HL-60 (cell line): ENCODE measurements at regions not wholly inside any gene's neighbourhood (a gene's known extent, or its start where the extent isn't known, plus 50 kb on each side); places are given as distances from the start of the nearest gene placed in this dataset.

ENCODE experiments used
- DNase-seq, 2 experiments: peaks; one replicate each; pipeline ENCODE4 v3.0.0-alpha.2; 2010 to 2020; ENCODE audit warnings: low read depth in 1 of 2, low spot score in 1 of 2
- H3K27ac ChIP-seq: fragments of 250-450 bp; sonication (Bioruptor Pico); replicated peaks from 2 replicates; pipeline ENCODE4 v1.5.1; 2020; ENCODE audit warnings: mild to moderate bottlenecking, moderate library complexity
- H3K27me3 ChIP-seq: fragments of 250-450 bp; sonication (Bioruptor Pico); 2 replicates; pipeline ENCODE4 v1.5.1; 2021; ENCODE audit warnings: mild to moderate bottlenecking, moderate library complexity; ENCODE audit not compliant: insufficient read depth, poor library complexity, severe bottlenecking
- H3K4me3 ChIP-seq: replicated peaks from 2 replicates; pipeline ENCODE4 v1.5.1; 2011; ENCODE audit warnings: mild to moderate bottlenecking, control low read depth, low read length; ENCODE audit not compliant: insufficient read depth
- CTCF ChIP-seq: IDR thresholded peaks from one replicate; pipeline ENCODE4 v1.5.1; 2011; ENCODE audit warnings: low read length, control low read depth, inconsistent platforms; ENCODE audit not compliant: insufficient read depth
- GABPA ChIP-seq: IDR thresholded peaks from 2 replicates; pipeline ENCODE4 v1.6.1; 2012; ENCODE audit warnings: low read depth
- POLR2AphosphoS5 ChIP-seq: IDR thresholded peaks from 2 replicates; pipeline ENCODE4 v1.6.1; 2012; ENCODE audit warnings: low read depth
- SPI1 ChIP-seq: IDR thresholded peaks from 2 replicates; pipeline ENCODE4 v1.6.1; 2012; ENCODE audit warnings: low read depth, mild to moderate bottlenecking, borderline replicate concordance
- TF ChIP-seq, protein P1 (sequence below): IDR thresholded peaks from 2 replicates; pipeline ENCODE4 v1.6.1; 2012; ENCODE audit warnings: low read depth; ENCODE audit not compliant: insufficient replicate concordance

GRCh38 chr10:108688314-108688713 is 1235.0 kb downstream of the XPNPEP1 start:
- TF ChIP-seq, protein P1, sequence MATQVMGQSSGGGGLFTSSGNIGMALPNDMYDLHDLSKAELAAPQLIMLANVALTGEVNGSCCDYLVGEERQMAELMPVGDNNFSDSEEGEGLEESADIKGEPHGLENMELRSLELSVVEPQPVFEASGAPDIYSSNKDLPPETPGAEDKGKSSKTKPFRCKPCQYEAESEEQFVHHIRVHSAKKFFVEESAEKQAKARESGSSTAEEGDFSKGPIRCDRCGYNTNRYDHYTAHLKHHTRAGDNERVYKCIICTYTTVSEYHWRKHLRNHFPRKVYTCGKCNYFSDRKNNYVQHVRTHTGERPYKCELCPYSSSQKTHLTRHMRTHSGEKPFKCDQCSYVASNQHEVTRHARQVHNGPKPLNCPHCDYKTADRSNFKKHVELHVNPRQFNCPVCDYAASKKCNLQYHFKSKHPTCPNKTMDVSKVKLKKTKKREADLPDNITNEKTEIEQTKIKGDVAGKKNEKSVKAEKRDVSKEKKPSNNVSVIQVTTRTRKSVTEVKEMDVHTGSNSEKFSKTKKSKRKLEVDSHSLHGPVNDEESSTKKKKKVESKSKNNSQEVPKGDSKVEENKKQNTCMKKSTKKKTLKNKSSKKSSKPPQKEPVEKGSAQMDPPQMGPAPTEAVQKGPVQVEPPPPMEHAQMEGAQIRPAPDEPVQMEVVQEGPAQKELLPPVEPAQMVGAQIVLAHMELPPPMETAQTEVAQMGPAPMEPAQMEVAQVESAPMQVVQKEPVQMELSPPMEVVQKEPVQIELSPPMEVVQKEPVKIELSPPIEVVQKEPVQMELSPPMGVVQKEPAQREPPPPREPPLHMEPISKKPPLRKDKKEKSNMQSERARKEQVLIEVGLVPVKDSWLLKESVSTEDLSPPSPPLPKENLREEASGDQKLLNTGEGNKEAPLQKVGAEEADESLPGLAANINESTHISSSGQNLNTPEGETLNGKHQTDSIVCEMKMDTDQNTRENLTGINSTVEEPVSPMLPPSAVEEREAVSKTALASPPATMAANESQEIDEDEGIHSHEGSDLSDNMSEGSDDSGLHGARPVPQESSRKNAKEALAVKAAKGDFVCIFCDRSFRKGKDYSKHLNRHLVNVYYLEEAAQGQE: no peak
- TF ChIP-seq POLR2AphosphoS5 (no peak), CTCF (no peak), SPI1 (no peak), GABPA (no peak)
- no peak overlapping the region for H3K4me3 ChIP-seq
- no peaks in the 10 kb centered on the region for H3K27me3 ChIP-seq
- no peak overlapping the region for H3K27ac ChIP-seq
- no peak for DNase-seq

GRCh38 chr10:108685863-108686531 is 1237.3 kb downstream of the XPNPEP1 start:
- no peak for TF ChIP-seq CTCF
- TF ChIP-seq, protein P1: no peak
- TF ChIP-seq SPI1: no peak
- no peak for TF ChIP-seq POLR2AphosphoS5
- TF ChIP-seq GABPA: no peak
- H3K4me3 ChIP-seq: no peak overlapping the region
- H3K27ac ChIP-seq: no peak overlapping the region
- DNase-seq: no peak
- H3K27me3 ChIP-seq: no peaks in the 10 kb centered on the region

DNA sequence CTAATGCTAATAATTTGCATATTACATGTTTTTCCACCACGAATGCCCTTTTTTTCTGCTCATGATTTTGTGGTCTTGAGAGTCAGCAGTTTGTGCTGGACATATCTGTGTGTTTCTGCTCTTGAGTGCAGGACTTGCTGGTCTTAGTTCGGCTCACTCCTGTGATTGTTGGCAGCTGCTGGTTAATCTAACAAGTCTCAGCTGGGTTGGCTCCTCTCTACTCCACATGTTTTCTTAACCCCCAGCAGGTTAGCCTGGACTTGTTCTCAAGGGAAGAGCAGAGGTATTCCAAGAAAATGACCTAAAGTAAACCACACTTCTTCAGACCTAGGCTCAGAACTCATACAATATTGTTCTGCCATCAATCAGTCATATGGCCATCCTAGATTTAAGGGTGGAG is 1238.9 kb downstream of the XPNPEP1 start:
- DNase-seq: no peak
- TF ChIP-seq SPI1: no peak
- TF ChIP-seq, protein P1: no peak
- no peak for TF ChIP-seq POLR2AphosphoS5
- no peak for TF ChIP-seq GABPA
- no peak for TF ChIP-seq CTCF
- H3K27me3 ChIP-seq: no peaks in the 10 kb centered on the region
- H3K4me3 ChIP-seq: no peak overlapping the region
- H3K27ac ChIP-seq: no peak overlapping the region
